Astrocyte (in vitro differentiated cells and primary cell): ENCODE measurements at regions not wholly inside any gene's neighbourhood (a gene's known extent, or its start where the extent isn't known, plus 50 kb on each side); places are given as distances from the start of the nearest gene placed in this dataset.

Experiments used
- CTCF ChIP-seq: IDR thresholded peaks from 2 replicates; pipeline ENCODE4 v1.5.1; 2011; ENCODE audit warnings: low read depth, mild to moderate bottlenecking, inconsistent platforms, low read length, moderate library complexity; ENCODE audit not compliant: insufficient read depth
- EZH2 ChIP-seq: IDR thresholded peaks from 2 replicates; pipeline ENCODE4 v1.6.1; 2012; ENCODE audit warnings: mild to moderate bottlenecking, low read length, inconsistent platforms; ENCODE audit not compliant: insufficient read depth

DNA sequence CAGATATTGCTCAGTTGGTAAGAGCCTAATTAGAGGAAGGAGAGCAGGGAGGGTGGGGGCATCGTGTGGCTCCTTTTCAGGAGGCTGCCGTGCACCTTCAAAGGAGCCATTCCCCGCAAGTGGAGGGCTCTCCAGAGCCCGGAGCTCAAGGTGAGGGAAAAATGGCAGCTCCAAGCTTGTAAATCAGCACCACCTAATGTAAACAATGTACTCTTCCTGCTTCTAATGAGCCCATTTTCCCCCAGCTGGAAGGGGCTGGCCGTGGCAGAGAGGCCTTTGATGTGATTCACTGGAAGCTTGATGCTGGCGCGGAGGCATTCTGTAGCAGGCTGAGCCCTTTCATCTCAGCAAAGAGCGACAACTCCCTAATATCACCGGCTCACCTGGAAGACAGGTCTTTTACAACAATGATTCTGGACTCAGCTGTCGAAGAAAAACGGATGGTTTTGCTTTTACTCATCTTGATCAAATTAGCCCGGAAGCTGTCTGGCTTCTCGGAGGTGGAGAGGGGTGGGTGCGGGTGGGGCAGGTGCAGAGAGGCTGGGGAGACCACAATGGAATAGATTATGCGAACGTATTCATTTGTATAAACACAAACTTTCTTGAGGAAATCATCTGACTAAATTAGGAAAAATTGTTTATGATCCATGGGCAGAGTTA is 112.5 kb downstream of the RRAGC start:
- TF ChIP-seq CTCF (no peak), EZH2 (no peak)
